K562 (cell line): ENCODE measurements at regions not wholly inside any gene's neighbourhood (a gene's known extent, or its start where the extent isn't known, plus 50 kb on each side); places are given as distances from the start of the nearest gene placed in this dataset.

Source experiments
- NFE2L1 ChIP-seq: fragments of 450-650 bp; IDR thresholded peaks from 2 replicates; pipeline ENCODE4 v1.6.1; 2016; ENCODE audit warnings: missing genetic modification characterization, low read depth, mild to moderate bottlenecking, missing compliant biosample characterization, moderate library complexity, borderline replicate concordance
- SAFB ChIP-seq: fragments of 200-400 bp; formaldehyde crosslinking; IDR thresholded peaks from 2 replicates; pipeline ENCODE4 v1.6.1; 2017; ENCODE audit warnings: low read depth, low read length, borderline replicate concordance
- SLC30A9 ChIP-seq: fragments of 250-450 bp; sonication (Bioruptor Pico); IDR thresholded peaks from 2 replicates; pipeline ENCODE4 v1.8.0; 2022; ENCODE audit warnings: mild to moderate bottlenecking, moderate library complexity
- SRF ChIP-seq, 2 experiments: fragments of 250-450, 450-650 bp in 1 of 2; sonication (Bioruptor Pico) in 1 of 2; sonication (generic) in 1 of 2; formaldehyde crosslinking; IDR thresholded peaks; 2 replicates each; pipeline versions ENCODE4 v1.5.0 to v1.5.1; 2020 to 2022; ENCODE audit warnings: mild to moderate bottlenecking in 1 of 2, missing genetic modification reagents in 1 of 2
- TEAD1 ChIP-seq, 2 experiments: fragments of 450-650 bp in 1 of 2; sonication (generic) in 1 of 2; formaldehyde crosslinking; IDR thresholded peaks; 2 replicates each; pipeline versions ENCODE4 v1.4.0 to v1.8.0; 2020 to 2022; ENCODE audit warnings: mild to moderate bottlenecking in 2 of 2, missing genetic modification reagents in 1 of 2
- ZNF445 ChIP-seq: fragments of 250-450 bp; sonication (Bioruptor Pico); IDR thresholded peaks from 2 replicates; pipeline ENCODE4 v1.4.0; 2020; ENCODE audit warnings: low read depth, mild to moderate bottlenecking, moderate library complexity
- TF ChIP-seq, protein P1 (sequence below): sonication (generic); formaldehyde crosslinking; IDR thresholded peaks from 2 replicates; pipeline ENCODE4 v1.8.1; 2023; ENCODE audit warnings: mild to moderate bottlenecking, missing genetic modification reagents
- TF ChIP-seq, protein P2 (sequence below): fragments of 450-650 bp; IDR thresholded peaks from 2 replicates; pipeline ENCODE4 v1.6.1; 2017; ENCODE audit warnings: antibody characterized with exemption, mild to moderate bottlenecking
- TF ChIP-seq, protein P3 (sequence below): sonication (generic); formaldehyde crosslinking; IDR thresholded peaks from 2 replicates; pipeline ENCODE4 v1.8.0; 2022; ENCODE audit warnings: mild to moderate bottlenecking, low read depth, missing genetic modification reagents

DNA sequence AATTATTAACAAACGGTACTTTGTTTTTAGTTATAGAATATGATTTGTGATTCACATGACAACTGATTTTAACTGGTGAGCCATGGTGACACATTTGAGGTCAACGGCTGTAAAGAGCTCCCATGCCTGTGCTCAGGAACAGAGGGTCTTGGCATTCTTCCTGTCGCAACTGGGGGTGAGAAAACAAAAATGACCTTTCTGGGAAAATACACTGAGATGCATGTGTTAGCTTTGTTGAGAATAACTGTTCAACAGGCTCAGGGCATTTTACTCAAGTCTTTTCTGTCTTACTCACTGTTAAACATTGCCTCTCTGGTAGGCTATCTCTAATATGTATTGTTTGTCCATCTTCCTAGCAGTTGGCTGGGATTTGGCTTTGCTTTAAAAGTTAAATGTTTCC, 57.1 kb upstream of the HPGD start:
- TF ChIP-seq NFE2L1 (tag), result no peak
- TF ChIP-seq SLC30A9, result no peak
- no peak for TF ChIP-seq SAFB
- TF ChIP-seq, protein P1, sequence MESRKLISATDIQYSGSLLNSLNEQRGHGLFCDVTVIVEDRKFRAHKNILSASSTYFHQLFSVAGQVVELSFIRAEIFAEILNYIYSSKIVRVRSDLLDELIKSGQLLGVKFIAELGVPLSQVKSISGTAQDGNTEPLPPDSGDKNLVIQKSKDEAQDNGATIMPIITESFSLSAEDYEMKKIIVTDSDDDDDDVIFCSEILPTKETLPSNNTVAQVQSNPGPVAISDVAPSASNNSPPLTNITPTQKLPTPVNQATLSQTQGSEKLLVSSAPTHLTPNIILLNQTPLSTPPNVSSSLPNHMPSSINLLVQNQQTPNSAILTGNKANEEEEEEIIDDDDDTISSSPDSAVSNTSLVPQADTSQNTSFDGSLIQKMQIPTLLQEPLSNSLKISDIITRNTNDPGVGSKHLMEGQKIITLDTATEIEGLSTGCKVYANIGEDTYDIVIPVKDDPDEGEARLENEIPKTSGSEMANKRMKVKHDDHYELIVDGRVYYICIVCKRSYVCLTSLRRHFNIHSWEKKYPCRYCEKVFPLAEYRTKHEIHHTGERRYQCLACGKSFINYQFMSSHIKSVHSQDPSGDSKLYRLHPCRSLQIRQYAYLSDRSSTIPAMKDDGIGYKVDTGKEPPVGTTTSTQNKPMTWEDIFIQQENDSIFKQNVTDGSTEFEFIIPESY (CRISPR knock-in tag), result no peak
- TF ChIP-seq TEAD1 (CRISPR knock-in tag; IDR thresholded peaks at IDR 0.05), result no peak
- TF ChIP-seq SRF (CRISPR knock-in tag; IDR thresholded peaks at IDR 0.05), result no peak
- TF ChIP-seq, protein P2, sequence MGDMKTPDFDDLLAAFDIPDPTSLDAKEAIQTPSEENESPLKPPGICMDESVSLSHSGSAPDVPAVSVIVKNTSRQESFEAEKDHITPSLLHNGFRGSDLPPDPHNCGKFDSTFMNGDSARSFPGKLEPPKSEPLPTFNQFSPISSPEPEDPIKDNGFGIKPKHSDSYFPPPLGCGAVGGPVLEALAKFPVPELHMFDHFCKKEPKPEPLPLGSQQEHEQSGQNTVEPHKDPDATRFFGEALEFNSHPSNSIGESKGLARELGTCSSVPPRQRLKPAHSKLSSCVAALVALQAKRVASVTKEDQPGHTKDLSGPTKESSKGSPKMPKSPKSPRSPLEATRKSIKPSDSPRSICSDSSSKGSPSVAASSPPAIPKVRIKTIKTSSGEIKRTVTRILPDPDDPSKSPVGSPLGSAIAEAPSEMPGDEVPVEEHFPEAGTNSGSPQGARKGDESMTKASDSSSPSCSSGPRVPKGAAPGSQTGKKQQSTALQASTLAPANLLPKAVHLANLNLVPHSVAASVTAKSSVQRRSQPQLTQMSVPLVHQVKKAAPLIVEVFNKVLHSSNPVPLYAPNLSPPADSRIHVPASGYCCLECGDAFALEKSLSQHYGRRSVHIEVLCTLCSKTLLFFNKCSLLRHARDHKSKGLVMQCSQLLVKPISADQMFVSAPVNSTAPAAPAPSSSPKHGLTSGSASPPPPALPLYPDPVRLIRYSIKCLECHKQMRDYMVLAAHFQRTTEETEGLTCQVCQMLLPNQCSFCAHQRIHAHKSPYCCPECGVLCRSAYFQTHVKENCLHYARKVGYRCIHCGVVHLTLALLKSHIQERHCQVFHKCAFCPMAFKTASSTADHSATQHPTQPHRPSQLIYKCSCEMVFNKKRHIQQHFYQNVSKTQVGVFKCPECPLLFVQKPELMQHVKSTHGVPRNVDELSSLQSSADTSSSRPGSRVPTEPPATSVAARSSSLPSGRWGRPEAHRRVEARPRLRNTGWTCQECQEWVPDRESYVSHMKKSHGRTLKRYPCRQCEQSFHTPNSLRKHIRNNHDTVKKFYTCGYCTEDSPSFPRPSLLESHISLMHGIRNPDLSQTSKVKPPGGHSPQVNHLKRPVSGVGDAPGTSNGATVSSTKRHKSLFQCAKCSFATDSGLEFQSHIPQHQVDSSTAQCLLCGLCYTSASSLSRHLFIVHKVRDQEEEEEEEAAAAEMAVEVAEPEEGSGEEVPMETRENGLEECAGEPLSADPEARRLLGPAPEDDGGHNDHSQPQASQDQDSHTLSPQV, result no peak
- no peak for TF ChIP-seq ZNF445 (CRISPR knock-in tag)
- TF ChIP-seq, protein P3, sequence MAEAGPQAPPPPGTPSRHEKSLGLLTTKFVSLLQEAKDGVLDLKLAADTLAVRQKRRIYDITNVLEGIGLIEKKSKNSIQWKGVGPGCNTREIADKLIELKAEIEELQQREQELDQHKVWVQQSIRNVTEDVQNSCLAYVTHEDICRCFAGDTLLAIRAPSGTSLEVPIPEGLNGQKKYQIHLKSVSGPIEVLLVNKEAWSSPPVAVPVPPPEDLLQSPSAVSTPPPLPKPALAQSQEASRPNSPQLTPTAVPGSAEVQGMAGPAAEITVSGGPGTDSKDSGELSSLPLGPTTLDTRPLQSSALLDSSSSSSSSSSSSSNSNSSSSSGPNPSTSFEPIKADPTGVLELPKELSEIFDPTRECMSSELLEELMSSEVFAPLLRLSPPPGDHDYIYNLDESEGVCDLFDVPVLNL (CRISPR knock-in tag), result no peak
